Activated naive CD8-positive, alpha-beta T cell treated with anti-CD3 and anti-CD28 coated beads, Interleukin-2, amount 50 U/mL, for 16 hours (primary cell): ENCODE measurements at regions not wholly inside any gene's neighbourhood (a gene's known extent, or its start where the extent isn't known, plus 50 kb on each side); places are given as distances from the start of the nearest gene placed in this dataset.
"Not testable (repeated sequence)": the region's sequence is repeated elsewhere in the genome, so short reads cannot be mapped to it uniquely, and the experiment has no call there.

Experiments
- DNase-seq: peaks from one replicate; pipeline ENCODE4 v3.0.0-alpha.2; 2020; ENCODE audit warnings: low read depth, low spot score

DNA sequence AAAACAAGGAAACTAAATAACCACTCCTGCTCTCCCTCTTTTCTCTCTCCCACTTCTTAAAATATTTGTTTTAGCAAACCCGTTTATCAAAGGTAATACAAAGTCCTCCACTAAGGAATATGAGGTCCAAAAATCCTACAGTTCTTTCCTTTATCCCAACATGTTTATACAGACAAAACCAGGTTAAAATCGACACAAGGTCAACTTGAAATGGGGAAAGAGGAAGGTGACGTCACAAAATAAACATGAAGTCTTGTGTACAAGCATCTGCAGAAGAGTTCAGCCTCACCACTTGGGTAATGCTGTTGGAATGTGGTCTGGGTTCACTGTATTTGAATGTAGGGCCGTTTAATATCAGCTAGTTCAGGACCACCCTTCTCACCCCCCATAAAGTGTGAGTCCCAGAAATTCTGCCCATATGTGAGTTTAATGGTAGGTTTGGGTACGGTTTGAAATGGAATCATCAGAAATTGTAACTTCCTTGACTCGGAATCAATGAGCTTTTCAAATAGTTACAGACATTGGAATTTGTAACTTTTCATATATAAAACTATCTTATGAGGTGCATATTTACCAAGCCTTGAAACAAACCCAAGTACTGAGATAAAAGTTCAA lies 120.0 kb upstream of the SLC38A2 start:
- DNase-seq, result no peak

DNA sequence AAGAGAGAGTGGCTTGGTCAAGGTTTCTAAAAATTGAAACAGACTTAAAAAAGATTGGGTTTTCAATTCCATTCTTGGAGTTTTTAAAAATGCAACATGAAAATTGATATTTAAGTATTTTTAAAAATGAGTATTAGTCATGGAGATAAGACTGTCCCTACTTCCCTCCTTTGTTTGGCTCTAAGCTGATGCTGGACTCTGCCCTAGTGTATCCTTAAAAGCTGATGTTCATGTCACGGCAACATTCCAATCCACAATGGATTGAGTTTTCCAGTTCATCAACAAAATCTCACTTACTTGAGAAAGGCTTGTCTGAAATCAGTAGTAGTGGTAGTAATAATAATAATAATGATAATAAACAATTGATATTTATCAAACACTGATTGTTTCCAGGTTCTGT lies 119.0 kb upstream of the SLC38A2 start:
- DNase-seq, result no peak

DNA sequence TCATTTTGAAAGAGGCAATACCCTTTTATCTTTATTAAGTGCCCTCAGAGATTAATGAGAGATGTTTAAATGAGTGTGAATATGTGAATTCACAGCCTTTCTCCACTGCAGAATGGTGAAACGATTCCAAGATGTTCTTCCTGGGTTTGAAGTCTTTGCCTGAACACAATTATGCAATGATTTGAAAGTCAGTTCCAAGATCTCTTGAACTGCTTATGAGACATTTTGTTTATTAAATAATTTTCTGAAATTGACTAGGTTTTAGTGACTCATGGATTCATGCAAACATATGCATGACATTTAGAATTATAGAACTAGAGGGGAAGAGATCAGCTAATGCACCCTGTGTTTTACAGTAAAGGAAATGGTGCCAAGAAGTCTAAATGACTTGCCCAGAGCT lies 118.1 kb upstream of the SLC38A2 start:
- DNase-seq, result no peak

DNA sequence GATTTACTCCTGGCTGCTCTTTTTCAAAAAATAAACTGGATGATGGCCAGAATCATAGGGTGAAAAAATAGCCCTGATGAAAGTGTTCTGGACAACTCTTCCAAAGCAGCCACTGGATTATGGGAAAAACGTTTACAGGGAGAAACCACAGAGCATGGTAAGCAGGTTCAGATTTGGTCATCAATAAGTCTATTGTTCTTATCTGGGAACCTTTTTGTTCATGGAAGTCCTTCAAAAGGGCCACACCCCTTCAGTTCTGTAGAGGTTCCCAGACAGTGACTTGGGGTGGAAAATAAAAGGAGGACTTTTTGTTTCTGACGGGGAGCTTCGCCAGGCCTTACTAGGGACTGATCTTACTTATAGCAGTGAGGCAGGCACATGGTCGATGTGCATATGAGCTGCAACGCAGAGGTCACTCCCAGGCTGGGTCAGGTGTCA lies 117.4 kb upstream of the SLC38A2 start:
- no peak for DNase-seq

DNA sequence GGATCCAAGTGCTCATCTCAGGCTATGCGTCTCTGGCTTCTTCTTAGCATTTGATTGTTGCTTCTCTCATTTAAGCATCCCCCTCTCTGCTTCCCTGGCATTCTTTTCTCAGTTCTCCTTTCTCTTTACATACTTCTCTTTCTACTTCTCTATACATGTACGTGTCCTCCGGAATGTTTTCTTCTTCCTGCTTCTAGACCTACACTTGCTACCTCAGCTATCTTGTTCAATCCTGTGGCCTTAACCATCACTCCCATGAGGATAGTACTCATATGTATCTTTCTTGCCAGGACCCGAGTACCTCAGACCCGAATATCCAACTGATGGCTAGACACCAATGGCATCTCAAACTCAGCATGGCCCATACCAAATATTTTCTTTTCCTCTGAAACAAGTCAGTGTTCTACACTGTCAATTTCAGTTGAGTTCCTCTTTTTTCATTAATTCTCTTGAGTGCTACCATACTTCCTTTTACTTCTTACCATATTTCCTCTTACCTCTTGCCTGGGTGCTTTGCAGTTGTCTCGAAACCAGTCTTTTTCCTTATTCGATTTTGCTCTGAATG lies 115.1 kb upstream of the SLC38A2 start:
- no peak for DNase-seq

DNA sequence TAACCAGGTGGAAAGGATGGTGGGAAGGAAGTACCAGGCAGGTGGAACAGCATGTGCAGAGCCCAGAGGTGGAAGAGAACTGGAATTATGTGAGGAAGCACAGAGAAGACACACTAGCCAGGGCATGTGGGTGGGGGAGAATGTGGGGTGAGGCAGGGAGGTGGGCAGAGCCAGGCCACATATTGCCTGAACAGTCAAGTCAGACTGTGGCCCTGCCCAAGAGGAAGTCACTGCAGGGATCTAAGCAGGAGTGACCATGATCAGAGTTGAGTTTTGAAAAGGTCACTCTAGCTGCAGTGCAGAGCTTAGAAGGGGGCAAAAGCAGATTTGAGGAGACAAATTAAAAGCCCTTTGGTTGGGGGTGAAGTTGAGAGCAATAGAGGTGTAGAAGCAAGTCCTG lies 114.0 kb upstream of the SLC38A2 start:
- DNase-seq, result no peak

DNA sequence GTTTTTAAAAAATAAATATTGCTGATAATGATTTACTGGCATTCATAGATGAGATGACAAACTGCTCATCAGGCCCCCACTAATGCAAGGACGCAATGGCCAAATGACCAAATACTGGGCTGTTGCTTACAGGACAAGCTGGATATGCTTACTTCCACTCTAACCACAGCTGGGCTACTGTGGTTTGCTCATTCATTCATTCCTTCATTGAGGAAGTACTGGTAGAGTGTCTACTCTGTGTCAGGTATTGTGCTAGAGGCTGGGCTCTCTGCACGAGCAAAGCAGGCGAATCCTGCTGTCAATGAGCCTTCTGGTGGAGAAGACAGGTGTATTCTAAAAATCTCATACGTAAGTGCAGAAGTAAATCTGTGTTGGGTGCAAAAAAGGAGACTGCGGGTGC lies 113.3 kb upstream of the SLC38A2 start:
- no peak for DNase-seq

DNA sequence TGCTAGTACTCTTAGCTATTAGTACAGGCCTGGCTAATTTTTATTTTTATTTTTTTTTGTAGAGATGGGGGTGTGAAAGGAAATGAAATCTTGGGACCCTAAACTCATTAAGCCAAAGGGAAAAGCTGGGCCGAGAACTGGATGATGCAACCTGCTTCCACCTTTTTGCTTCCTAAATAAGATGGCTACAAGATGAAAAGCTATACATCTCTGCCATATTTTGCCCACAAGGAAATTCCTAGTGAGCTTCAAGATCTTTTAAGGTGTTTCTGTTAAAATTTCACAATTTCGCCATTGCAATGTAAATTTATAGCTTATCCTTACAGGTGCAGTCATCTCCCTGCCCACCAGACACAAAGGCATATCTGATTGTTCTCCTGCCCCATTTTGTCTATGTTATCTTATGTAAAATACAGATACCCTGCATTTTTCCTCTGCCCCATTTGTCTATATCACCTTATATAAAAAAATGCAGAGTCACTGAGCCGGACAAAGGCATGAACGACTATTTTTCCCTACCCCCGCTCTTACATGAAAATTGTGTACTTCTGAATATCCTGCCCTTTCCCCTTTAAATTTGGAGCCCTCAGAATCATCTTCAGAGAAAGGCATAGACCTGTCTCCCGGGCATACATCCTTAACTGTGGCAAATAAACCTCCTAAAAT lies 112.0 kb upstream of the SLC38A2 start:
- DNase-seq, result no peak

DNA sequence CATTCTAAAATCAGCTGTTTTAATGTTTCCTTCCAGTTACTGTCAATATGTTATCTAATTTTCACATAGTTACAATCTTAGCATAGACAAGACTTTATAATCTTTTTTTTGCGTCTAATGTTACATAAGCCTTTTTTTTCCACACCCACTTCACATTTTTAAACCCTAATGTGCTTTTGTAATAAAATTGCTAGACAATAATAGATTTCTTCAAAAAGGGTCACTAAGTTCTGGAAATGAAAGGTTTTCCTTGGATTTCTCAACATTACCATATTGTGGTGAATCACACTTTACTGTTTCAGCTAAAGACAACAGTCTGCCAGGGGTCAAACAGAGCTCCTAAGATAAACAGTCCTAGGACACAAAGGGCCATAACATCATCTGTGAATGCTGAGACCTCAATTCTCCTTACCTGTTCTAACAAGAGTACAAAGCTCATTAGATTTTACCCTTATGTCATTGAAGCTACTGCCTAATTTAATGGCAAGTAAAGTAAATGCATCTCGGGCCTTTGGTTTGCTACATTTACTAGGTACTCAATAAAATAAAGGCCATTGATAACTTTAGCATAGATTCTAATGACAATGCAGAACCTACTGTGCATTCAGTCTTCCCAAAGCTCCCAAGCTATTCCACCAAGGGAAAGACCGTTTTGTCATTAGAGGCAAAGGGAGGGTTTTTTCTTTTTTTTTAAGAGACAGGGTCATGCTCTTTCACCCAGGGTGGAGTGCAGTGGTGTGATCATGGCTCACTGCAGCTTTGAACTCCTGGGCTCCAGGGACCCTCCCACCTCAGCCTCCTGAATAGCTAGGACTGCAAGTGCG lies 111.2 kb upstream of the SLC38A2 start:
- no peak for DNase-seq

DNA sequence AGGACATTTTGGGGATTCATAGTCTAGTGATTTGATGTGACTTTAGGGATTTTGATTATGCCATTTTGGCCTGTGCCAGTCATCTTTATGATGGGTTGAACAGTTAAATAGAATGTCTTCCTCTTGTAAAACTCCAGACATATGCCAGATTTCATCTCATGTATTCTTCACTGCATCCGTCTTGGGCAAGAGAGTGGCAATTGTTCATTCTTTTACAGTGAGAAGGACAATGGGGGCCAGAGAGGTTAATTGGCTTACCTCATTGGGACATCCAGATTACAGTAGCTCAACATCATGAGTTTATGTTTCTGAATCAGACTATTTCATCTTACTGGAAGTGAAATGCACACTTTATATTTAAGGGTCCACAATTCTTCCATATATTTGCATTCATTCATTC lies 108.2 kb upstream of the SLC38A2 start:
- DNase-seq, result no peak

DNA sequence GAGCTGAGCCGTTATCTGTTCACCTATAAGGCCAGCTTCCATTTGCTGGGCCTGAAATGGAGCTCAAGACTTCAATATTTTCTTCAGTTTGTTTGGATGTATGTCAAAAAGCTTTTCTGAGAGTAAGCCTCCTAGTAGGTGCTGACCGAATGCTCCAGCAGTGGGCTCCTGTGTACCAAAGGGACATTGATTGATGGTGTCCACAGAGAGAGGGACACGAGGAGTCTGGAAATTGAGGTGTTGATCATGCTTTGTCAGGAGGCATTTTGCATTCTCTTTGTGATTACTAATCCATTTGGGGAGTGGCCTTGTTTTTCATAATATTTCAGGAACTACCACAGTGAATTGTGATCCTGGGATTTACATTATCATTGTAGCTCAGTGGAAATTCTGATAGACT lies 107.7 kb upstream of the SLC38A2 start:
- no peak for DNase-seq

DNA sequence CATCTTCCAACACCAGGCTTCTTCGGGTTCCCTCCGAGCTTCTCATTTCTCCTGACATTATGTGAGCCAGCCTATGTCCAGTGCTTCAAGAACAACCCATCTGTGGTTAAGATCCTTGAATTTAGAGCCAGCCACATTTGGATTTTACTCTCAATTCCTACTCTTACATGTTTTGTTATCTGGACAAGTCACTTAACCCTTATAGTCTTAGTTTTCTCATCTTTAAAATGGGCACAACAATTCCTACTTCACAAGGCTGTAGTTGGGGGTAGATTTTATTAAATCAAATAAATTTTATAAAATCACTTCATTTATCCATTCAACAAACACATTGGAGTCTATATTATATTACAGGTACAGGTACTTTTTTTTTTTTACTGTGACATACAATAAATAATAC lies 105.5 kb upstream of the SLC38A2 start:
- DNase-seq, result no peak

DNA sequence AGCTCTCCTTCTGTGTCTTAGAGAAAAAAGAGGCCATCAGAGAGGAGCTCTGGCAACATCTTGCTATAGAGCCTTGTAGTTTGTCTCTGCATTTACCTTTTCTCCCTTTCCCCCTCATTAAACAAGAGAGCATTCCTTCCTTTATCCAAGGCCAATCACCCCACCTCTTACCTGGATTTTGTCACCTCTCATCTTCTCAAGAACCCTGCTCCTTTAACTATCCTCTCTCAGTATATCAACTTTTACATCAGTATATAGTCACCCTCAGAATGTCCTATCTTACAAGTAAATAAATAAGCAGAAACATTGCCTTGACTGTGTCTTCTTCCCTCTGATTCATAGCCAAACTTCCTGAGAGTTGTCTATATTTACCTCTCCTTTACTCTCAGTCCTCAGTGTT lies 105.0 kb upstream of the SLC38A2 start:
- DNase-seq, result no peak

DNA sequence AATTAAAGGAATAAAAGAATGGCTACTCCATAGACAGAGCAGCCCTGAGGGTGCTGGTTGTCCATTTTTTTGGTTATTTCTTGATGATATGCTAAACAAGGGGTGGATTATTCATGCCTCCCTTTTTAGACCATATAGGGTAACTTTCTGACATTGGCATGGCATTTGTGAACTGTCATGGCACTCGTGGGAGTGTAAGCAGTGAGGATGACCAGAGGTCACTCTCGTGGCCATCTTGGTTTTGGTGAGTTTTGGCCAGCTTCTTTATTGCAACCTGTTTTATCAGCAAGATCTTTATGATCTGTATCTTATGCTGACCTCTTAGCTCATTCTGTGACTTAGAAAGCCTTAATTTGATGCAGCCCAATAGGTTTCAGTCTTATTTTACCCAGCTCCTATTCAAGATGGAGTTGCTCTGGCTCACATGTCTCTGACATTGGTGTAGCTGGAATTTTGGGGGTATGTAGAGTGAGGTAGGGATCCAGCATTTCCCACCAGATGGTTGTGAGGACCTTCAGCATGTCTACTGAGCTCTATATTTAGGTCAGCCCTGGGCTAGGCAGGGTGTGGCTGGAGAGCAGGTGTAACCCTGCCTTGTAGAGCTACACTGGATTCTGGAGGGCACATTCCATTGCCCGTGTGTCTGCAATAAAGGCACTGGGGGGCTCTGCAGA lies 103.5 kb upstream of the SLC38A2 start:
- DNase-seq, result no peak

DNA sequence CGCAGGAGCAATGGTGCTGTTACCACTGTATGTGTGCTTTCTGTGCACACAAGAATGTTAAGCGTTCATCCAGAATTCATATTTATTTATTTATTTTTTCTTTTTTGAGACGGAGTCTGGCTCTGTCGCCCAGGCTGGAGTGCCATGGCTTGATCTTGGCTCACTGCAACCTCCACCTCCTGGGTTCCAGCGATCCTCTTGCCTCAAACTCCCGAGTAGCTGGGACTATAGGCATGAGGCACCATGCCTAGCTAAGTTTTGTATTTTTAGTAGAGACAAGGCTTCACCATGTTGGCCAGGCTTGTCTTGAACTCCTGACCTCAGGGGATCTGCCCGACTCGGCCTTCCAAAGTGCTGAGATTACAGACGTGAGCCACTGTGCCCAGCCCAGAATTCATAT lies 101.8 kb upstream of the SLC38A2 start:
- not testable (repeated sequence) for DNase-seq

DNA sequence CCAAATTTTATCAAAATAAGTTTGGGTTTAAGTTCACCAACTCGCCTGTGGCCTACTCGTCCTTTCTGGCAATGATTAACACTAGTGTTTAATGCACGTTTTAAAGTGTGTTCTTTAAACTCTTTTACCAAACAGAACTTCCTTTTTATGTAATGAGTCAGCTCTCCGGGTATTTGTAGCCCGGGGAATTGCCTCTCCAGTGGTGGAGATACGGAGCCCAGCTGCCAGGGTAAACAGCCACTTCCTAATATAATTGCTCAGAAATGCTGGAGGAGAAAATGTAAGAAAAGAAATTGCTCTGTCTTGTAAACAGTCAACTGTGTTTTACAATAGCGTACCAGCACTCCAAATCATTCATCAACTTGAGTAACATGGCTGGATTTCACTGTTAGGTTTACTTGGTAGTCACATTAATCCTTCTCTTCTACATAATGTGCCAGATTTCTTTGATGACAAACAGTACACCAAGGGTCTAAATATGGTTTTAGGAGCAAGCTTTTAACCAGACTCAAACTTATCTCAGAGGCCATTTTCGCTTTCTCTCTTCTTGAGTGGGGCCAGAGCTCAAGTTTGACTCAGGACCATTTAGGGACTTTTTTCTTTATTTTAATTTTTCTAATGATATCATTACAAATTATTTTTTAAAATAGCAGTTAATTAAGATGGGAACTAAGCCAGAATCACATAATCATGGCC lies 101.2 kb upstream of the SLC38A2 start:
- DNase-seq, result no peak

DNA sequence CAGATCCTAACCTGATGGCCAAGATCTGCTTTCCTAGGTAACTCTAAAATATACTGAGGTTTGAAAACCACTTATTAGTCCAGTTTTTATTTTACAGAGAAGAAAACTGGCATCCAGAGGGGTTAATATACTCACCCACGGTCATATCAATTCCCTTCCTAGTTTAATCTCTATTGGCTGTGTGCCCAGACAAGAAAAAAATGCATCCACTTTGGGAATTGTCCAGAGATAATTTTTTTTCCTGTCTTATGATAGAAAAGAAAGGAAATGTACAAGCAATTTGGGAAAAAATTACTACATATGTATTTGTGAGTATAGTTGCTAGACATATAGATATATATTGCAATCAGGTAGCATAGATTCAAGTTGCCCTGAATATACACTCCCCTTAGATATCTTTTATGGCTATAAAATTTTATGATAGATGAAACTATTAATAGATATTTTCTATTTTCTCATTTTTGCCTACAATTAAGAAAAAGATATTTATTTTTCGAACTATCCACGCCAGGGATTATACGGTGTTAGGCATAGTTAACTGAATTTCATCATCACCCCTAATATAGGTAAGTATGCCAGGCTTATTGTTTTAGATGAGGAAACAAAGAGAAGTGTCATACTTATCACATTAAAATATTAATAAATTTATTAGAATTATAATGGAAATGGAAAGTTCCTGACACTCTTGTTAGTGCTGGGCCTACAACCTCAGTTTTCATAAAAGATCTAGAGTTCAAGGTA lies 100.5 kb upstream of the SLC38A2 start:
- DNase-seq, result no peak

DNA sequence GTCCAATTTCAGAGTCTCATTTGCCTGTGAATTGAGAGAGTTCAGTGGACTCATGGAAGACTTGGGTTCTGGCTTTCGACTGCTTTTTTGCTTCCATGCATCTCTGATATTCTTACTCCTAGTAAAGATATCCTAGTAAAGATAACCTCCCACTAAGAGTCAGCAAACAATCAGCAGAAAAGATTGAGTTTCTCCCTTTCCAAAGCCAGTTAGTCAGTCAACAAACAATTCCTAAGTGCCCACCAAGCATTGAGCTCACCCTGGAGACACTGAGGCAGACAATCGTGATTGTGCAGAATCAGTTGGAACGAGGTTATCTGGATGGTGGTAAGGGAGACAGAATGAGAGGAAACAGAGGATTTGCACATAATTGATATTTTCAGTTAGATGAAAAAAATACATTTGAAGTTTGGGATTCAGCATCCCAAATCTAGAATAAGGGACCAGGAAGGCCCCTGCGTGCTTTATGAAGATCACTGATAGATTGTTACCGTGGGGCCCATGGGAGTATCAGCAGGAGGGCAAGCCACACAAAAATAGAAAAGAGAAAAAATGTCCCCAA lies 99.7 kb upstream of the SLC38A2 start:
- DNase-seq, result no peak

DNA sequence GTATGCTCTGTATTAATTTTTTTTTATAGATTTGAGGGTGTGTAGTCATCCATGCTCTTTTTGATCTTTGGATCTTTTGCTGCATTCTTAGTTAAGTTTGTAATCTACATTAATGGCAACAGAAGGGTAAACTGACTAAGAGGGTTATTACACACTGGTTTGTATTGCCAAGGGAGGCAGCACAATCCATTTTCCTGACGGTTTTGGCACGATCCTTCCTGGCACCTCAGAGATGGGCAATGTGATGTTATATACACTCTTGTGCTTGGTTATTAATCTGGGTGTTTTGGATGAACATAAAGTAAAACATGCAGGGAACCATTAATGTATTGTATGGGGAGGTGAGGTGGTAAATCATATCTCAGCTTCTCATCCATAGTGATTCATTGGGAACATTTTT lies 98.8 kb upstream of the SLC38A2 start:
- no peak for DNase-seq

DNA sequence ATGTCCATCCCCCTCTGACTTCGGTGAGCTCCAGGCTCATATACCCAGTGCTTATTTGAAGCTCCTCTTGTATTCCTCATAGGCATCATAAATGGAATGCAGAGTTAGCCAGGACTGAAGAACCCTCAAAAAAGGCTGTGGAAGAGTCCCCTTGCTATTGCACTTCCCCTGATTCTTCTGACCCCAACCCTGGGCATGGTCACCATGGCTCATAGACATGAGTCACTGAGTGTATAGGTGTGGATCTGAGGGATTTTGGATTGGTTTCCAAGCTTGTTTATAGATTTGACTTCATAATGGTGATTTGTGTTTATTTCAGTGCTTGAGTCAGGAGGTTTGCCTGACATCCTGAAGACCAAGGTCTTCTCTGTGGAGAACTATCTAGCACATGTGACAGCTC lies 98.4 kb upstream of the SLC38A2 start:
- no peak for DNase-seq
